ENCODE measurements at regions not wholly inside any gene's neighbourhood (a gene's known extent, or its start where the extent isn't known, plus 50 kb on each side); places are given as distances from the start of the nearest gene placed in this dataset.
A peak's percentile ranks its signal among the peaks of the same experiment; 100 is the strongest.

DNA sequence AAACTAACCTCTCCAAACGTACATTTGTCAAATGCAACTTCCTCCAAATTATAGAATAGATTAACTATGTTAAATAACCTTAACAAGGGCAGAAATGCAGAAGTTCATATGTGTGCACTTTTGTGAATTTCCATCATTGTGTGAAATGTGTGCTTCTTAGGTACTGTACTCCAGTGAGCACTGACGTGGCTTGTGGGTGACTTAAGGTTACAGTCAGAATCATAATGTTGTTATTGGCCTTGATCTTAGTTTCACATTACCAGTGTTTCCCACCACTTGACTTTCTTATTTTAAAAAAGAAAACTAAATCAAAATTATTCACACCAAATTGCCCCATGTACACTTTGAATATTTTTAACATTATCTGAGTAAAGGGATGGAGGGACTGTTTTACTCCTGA is 155.1 kb upstream of the FZD8 start:
- DNase-seq (ENCODE audit: low read depth in 4 of 6, low spot score in 6 of 6) = no peak
- Histone ChIP-seq H3K27me3 (ENCODE audit: control insufficient read depth, insufficient read depth, low read length) (no peaks in the 10 kb centered on the region), H3K27ac (ENCODE audit: low read depth, low read length) (no peak overlapping the region), H3K36me3 (ENCODE audit: control insufficient read depth, insufficient read depth, low read length) (no peaks in the 10 kb centered on the region), H3K4me1 (ENCODE audit: control insufficient read depth, insufficient read depth, low read length) (no peaks in the 10 kb centered on the region), H3K9me3 (ENCODE audit: control insufficient read depth, insufficient read depth, low read length) (no peaks in the 10 kb centered on the region), H3K4me3 (ENCODE audit: low read depth, low read length) (no peak overlapping the region)
- WGBS (ENCODE audit: insufficient coverage) = no CpG with 5 or more reads among the region's 2 CpGs

GRCh38 chr10:35795131-35795824 is 153.2 kb upstream of the FZD8 start:
- no peak overlapping the region for H3K4me3 ChIP-seq (ENCODE audit: low read depth, low read length)
- H3K27me3 ChIP-seq (ENCODE audit: control insufficient read depth, insufficient read depth, low read length) = no peaks in the 10 kb centered on the region
- DNase-seq (ENCODE audit: low read depth in 4 of 6, low spot score in 6 of 6) = no peak
- H3K27ac ChIP-seq (ENCODE audit: low read depth, low read length) = no peak overlapping the region
- H3K4me1 ChIP-seq (ENCODE audit: control insufficient read depth, insufficient read depth, low read length) = no peaks in the 10 kb centered on the region
- WGBS (ENCODE audit: insufficient coverage) = 67% methylated on average over 7 of the region's 13 CpGs
- no peaks in the 10 kb centered on the region for H3K36me3 ChIP-seq (ENCODE audit: control insufficient read depth, insufficient read depth, low read length)
- no peaks in the 10 kb centered on the region for H3K9me3 ChIP-seq (ENCODE audit: control insufficient read depth, insufficient read depth, low read length)

GRCh38 chr10:35794703-35795102 is 152.6 kb upstream of the FZD8 start:
- DNase-seq (ENCODE audit: low read depth in 4 of 6, low spot score in 6 of 6) = no peak
- no peak overlapping the region for H3K27ac ChIP-seq (ENCODE audit: low read depth, low read length)
- no peaks in the 10 kb centered on the region for H3K27me3 ChIP-seq (ENCODE audit: control insufficient read depth, insufficient read depth, low read length)
- no peaks in the 10 kb centered on the region for H3K36me3 ChIP-seq (ENCODE audit: control insufficient read depth, insufficient read depth, low read length)
- no peaks in the 10 kb centered on the region for H3K9me3 ChIP-seq (ENCODE audit: control insufficient read depth, insufficient read depth, low read length)
- H3K4me1 ChIP-seq (ENCODE audit: control insufficient read depth, insufficient read depth, low read length) = no peaks in the 10 kb centered on the region
- WGBS (ENCODE audit: insufficient coverage) = 91% methylated on average over 12 of the region's 12 CpGs
- no peak overlapping the region for H3K4me3 ChIP-seq (ENCODE audit: low read depth, low read length)

- Histone ChIP-seq H3K4me1 (ENCODE audit: control insufficient read depth, insufficient read depth, low read length) (no peaks in the 10 kb centered on the region), H3K9me3 (ENCODE audit: control insufficient read depth, insufficient read depth, low read length) (no peaks in the 10 kb centered on the region), H3K27ac (ENCODE audit: low read depth, low read length) (no peak overlapping the region), H3K4me3 (ENCODE audit: low read depth, low read length) (no peak overlapping the region), H3K36me3 (ENCODE audit: control insufficient read depth, insufficient read depth, low read length) (no peaks in the 10 kb centered on the region), H3K27me3 (ENCODE audit: control insufficient read depth, insufficient read depth, low read length) (no peaks in the 10 kb centered on the region)
- no peak for DNase-seq (ENCODE audit: low read depth in 4 of 6, low spot score in 6 of 6)
- WGBS (ENCODE audit: insufficient coverage) = 87% methylated on average over 4 of the region's 7 CpGs
Observed at GRCh38 chr10:35792291-35792690, 150.2 kb upstream of the FZD8 start.

GRCh38 chr10:35789996-35790395 is 147.9 kb upstream of the FZD8 start:
- no peaks in the 10 kb centered on the region for H3K36me3 ChIP-seq (ENCODE audit: control insufficient read depth, insufficient read depth, low read length)
- DNase-seq (ENCODE audit: low read depth in 4 of 6, low spot score in 6 of 6) = no peak
- no peak overlapping the region for H3K27ac ChIP-seq (ENCODE audit: low read depth, low read length)
- 100% methylated on average over 4 of the region's 7 CpGs for WGBS (ENCODE audit: insufficient coverage)
- H3K4me1 ChIP-seq (ENCODE audit: control insufficient read depth, insufficient read depth, low read length) = no peaks in the 10 kb centered on the region
- H3K9me3 ChIP-seq (ENCODE audit: control insufficient read depth, insufficient read depth, low read length) = no peaks in the 10 kb centered on the region
- no peaks in the 10 kb centered on the region for H3K27me3 ChIP-seq (ENCODE audit: control insufficient read depth, insufficient read depth, low read length)
- H3K4me3 ChIP-seq (ENCODE audit: low read depth, low read length) = no peak overlapping the region

- Histone ChIP-seq H3K27me3 (ENCODE audit: control insufficient read depth, insufficient read depth, low read length) (no peaks in the 10 kb centered on the region), H3K27ac (ENCODE audit: low read depth, low read length) (no peak overlapping the region), H3K4me1 (ENCODE audit: control insufficient read depth, insufficient read depth, low read length) (no peaks in the 10 kb centered on the region), H3K9me3 (ENCODE audit: control insufficient read depth, insufficient read depth, low read length) (no peaks in the 10 kb centered on the region), H3K4me3 (ENCODE audit: low read depth, low read length) (no peak overlapping the region), H3K36me3 (ENCODE audit: control insufficient read depth, insufficient read depth, low read length) (no peaks in the 10 kb centered on the region)
- peak in 2 of 6 donors; percentile 23 to 41 for DNase-seq (ENCODE audit: low read depth in 4 of 6, low spot score in 6 of 6)
- 18% methylated on average over 3 of the region's 5 CpGs for WGBS (ENCODE audit: insufficient coverage)
Observed at GRCh38 chr10:35784751-35785150, 142.7 kb upstream of the FZD8 start.

DNA sequence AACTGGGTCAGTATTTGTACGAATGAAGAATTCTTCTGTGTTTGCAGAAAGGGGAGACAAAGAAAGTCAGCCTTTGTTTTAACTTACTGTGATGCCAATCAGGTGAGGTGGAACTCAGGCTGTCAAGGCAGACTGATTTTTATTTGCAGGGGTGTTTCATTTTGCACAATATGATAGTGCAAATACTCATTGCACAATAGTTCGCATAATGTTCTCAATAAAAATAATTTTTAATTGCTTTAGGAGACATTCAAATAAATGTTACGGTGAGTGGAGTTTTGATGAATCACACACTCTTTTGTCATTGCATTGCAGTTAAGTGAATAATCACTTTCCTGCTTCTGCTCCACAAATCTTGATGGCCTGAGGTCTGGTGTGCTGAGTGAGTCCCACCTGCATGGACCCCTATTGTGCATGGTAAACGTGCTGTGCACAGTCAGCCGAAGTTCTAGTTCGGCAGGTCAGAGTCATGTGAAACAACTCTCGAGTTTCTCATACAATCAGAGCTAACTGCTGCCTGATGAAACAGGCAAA is 141.3 kb upstream of the FZD8 start:
- Histone ChIP-seq H3K27me3 (ENCODE audit: control insufficient read depth, insufficient read depth, low read length) (no peaks in the 10 kb centered on the region), H3K9me3 (ENCODE audit: control insufficient read depth, insufficient read depth, low read length) (no peaks in the 10 kb centered on the region), H3K4me3 (ENCODE audit: low read depth, low read length) (no peak overlapping the region), H3K27ac (ENCODE audit: low read depth, low read length) (no peak overlapping the region), H3K36me3 (ENCODE audit: control insufficient read depth, insufficient read depth, low read length) (no peaks in the 10 kb centered on the region), H3K4me1 (ENCODE audit: control insufficient read depth, insufficient read depth, low read length) (no peaks in the 10 kb centered on the region)
- DNase-seq (ENCODE audit: low read depth in 4 of 6, low spot score in 6 of 6) = peak in 1 of 6 donors; percentile 25
- 40% methylated on average over 3 of the region's 7 CpGs for WGBS (ENCODE audit: insufficient coverage)

DNA sequence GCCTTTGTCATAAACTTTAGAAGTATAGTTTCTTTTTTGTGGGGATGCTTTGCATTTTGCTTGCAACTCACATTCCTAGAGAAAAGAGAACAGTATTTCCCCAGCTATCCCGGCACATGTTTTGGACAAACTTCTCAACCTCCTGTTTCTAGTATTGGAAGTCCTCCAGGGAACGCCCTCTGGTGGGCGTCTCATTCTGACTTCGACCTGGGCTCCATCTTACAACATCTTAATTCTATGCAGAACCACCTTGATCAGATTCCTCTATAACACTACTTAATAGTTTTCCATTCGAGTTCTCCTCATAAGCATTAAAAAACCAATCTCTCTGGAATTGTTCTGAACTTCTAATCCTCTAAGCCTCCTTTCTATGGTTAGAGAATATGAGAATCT is 139.5 kb upstream of the FZD8 start:
- Histone ChIP-seq H3K9me3 (ENCODE audit: control insufficient read depth, insufficient read depth, low read length) (no peaks in the 10 kb centered on the region), H3K27me3 (ENCODE audit: control insufficient read depth, insufficient read depth, low read length) (no peaks in the 10 kb centered on the region), H3K4me3 (ENCODE audit: low read depth, low read length) (no peak overlapping the region), H3K4me1 (ENCODE audit: control insufficient read depth, insufficient read depth, low read length) (no peaks in the 10 kb centered on the region), H3K36me3 (ENCODE audit: control insufficient read depth, insufficient read depth, low read length) (no peaks in the 10 kb centered on the region), H3K27ac (ENCODE audit: low read depth, low read length) (no peak overlapping the region)
- no peak for DNase-seq (ENCODE audit: low read depth in 4 of 6, low spot score in 6 of 6)
- 68% methylated on average over 4 of the region's 5 CpGs for WGBS (ENCODE audit: insufficient coverage)

DNA sequence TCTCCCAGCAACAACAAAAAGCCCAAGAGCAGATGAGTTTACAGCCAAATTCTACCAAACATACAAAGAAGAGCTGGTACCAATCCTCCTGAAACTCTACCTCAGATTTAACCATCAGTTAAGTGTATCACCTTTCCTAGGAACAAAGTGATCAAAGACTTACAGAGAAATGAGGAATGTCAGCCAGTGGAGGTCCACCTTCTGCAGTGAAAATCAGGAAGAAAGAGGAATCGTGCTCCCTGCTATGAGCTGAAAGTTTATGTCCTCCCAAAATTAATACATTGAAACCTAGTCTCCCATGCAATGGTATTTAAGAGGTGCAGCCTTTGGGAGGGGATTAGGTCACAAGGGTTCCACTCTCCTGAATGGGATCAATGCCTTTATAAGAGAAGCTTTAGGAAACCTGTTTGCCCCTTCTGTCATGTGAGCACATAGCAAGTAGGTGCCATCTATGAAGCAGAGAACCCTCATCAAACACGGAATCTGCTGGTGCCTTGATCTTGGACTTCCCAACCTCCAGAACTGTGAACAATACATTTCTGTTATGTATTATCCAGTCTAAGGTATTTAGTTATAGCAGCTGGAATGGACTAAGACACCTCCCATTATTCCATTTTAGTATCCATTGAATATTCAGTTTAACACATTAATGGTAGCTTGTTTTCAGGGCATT is 139.0 kb upstream of the FZD8 start:
- H3K4me3 ChIP-seq (ENCODE audit: low read depth, low read length) = no peak overlapping the region
- no peak overlapping the region for H3K27ac ChIP-seq (ENCODE audit: low read depth, low read length)
- no peaks in the 10 kb centered on the region for H3K27me3 ChIP-seq (ENCODE audit: control insufficient read depth, insufficient read depth, low read length)
- H3K9me3 ChIP-seq (ENCODE audit: control insufficient read depth, insufficient read depth, low read length) = no peaks in the 10 kb centered on the region
- H3K36me3 ChIP-seq (ENCODE audit: control insufficient read depth, insufficient read depth, low read length) = no peaks in the 10 kb centered on the region
- WGBS (ENCODE audit: insufficient coverage) = no CpG with 5 or more reads among the region's 2 CpGs
- no peak for DNase-seq (ENCODE audit: low read depth in 4 of 6, low spot score in 6 of 6)
- H3K4me1 ChIP-seq (ENCODE audit: control insufficient read depth, insufficient read depth, low read length) = no peaks in the 10 kb centered on the region

- WGBS (ENCODE audit: insufficient coverage) = 80% methylated on average over 4 of the region's 6 CpGs
- no peaks in the 10 kb centered on the region for H3K36me3 ChIP-seq (ENCODE audit: control insufficient read depth, insufficient read depth, low read length)
- H3K9me3 ChIP-seq (ENCODE audit: control insufficient read depth, insufficient read depth, low read length) = no peaks in the 10 kb centered on the region
- H3K4me1 ChIP-seq (ENCODE audit: control insufficient read depth, insufficient read depth, low read length) = no peaks in the 10 kb centered on the region
- no peak overlapping the region for H3K4me3 ChIP-seq (ENCODE audit: low read depth, low read length)
- no peak for DNase-seq (ENCODE audit: low read depth in 4 of 6, low spot score in 6 of 6)
- no peaks in the 10 kb centered on the region for H3K27me3 ChIP-seq (ENCODE audit: control insufficient read depth, insufficient read depth, low read length)
- H3K27ac ChIP-seq (ENCODE audit: low read depth, low read length) = no peak overlapping the region
Observed at GRCh38 chr10:35778306-35778705, 136.2 kb upstream of the FZD8 start.

Measured in spinal cord (tissue), 9 donors.